GM20431 (cell line): ENCODE measurements at regions not wholly inside any gene's neighbourhood (a gene's known extent, or its start where the extent isn't known, plus 50 kb on each side); places are given as distances from the start of the nearest gene placed in this dataset.
"Not testable (repeated sequence)": the region's sequence is repeated elsewhere in the genome, so short reads cannot be mapped to it uniquely, and the experiment has no call there.

Experiments used
- in situ Hi-C: fragments of 300-500 bp; cut with MseI, MboI; formaldehyde crosslinking; loops from one replicate; pipeline ENCODE4 v1.15.0; 2020; ENCODE audit warnings: low sequenced_read_pairs; ENCODE audit not compliant: unreplicated experiment

DNA sequence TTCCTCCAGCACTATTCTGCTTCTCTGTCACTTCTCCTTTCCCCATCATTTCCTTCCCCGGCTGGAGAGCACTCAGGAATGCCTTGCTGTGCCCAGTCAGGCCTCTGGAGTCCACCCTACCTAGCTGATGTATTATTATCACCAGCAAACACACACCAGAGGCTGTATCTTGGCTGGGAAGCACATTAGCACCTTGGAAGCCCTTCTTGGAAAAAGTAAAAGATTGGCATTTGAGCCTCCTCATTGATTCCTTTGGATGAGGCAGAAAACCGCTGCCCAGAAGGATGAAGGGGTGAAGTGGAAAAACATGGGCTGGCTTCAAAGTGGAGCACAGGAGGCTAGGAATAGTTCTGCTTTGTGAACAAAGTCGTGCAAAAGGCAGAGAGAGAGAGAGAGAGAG, 244.3 kb downstream of the RPLP1 start:
- in situ Hi-C loops, result no loop called here

DNA sequence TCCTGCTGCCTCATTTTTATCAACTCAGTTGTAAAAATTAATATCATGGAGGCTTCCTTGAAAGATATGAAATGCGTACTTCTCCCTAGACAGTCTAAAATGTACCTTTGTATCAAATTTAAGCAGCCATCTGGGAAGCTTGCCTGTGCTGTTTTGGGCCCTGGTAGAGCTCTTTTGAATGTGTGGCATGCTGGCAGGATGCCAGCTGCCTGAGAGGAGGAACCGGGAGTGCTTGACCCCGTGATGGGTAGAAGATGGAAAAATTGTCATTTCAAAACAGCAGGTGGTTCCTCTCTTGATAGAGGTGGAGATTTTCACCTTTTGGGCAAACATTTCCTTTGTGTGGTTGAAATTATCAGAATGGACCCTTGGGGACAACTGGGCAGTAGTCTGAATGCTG, 245.3 kb downstream of the RPLP1 start:
- in situ Hi-C loops, result no loop called here

DNA sequence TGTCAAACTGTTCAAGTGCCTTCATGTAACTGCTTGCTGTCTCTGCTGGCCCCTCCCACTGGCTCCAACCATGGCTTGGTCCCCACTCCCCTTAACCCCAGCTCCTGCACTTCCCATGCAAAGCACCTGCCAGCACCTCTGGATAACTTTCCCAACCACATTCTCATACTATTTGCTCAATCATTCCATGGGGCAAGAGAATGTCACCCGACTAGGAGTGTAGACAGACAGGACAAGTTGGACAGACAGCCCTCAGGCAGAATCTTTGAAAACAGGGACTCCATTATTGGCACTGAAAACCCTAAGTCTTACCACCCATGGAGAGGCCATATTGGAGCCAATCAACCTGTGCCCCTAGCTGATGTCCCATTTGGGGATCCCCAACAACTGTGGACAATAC, 246.5 kb downstream of the RPLP1 start:
- in situ Hi-C loops, result no loop called here

DNA sequence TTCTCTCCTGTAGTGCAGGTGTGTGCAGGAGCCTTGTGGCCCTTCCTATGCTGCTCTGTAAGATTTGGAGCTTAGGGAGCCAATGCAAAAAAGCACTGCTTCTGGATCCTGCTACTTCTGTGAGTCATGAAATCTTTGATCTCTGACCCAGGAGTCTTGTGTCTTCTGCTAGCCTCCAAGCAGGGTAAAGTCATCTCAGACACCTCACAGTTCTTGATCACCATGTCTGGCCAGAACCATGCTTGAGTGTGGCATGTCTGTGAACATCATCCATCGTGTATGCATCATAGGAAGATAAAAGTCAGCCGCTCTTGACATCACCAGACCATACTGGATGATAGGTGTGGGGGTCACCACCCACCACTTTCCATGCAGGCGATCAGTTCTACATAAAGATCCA, 247.8 kb downstream of the RPLP1 start:
- in situ Hi-C loops, result no loop called here

DNA sequence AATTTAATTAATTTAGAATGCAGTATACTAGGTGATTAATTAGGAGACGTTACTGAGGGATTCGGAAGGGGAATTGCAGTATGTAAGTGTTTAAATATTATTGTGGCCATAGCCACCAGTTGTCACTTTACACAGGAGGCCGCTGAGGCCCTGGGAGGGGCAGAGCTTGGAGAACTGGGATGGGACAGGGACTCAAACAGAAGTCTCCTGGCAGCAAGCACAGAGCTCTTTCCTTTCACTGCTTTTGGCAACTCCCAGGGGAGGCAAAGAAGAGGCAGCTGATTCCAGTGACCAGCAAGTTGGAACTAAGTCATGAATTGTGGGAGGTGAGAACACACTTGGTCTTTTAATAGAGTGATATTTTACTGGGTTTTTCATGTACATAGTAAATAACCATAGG, 248.6 kb downstream of the RPLP1 start:
- in situ Hi-C loops, result no loop called here

DNA sequence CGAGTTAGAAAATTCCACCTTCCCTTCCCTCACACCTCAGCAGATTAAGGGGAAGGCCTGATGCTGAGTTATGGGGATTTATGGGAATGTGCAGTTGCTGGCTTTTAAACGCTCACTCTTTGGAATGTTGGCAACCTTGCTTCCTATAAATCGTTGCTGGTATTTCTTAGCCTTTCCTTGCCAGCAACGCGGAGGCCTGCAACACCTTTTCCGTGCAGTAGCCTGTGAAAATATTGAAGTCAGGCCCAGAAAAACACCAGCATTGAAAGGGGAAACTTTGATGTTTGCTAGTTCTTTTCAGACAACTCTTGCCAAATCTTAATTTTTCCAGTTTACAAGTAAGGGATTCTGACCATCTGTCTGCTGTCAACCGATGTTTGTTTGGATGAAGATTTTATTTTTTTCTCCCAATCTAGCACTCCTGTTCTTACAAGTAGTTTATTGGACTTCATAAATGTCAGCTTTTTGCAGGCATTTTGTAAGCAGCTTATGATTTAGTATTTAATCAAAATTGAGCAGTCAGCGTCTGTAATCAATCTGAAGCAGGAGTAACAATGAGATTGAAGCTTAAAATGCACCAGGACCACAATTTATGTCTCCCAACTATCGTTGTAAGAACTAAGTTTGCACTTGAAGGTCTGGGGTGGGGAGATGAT, 251.0 kb downstream of the RPLP1 start:
- in situ Hi-C loops, result no loop called here

DNA sequence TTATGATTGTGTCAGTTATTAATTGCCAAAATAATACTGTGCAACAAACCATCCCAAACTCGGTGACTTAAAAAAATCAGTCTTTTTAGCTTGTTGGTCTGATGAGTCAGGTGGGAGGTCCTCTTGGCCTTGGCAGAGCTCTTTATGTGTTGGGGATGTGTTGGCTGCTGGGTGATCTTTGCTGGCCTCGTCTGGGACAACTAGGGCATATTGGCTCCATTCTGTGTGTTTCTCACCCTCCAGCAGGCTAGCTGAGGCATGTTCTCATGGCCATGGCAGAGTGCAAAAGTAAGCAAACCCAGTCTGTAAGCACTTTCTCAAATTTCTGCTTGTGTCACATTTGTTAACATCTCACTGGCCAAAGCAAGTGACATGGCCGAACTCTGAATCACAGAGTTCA, 251.6 kb downstream of the RPLP1 start:
- in situ Hi-C loops, result no loop called here

DNA sequence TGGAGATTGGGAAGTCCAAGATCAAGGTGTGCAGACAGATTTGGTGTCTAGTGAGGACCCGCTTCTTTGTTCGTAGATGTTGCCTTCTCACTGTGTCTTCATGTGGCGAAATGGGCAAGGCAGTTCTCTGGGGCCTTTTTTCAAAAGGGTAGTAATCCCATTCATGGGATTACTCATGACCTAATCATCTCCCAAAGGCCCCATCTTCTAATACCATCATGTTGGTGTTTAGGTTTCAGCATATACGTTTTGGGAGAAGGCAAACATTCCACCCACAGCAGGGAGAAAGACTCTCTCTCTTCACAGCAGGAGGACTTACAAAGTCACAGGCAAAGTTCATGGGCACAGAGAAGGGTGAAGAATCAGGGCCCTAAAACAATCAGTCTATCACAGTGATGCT, 252.1 kb downstream of the RPLP1 start:
- in situ Hi-C loops, result no loop called here

DNA sequence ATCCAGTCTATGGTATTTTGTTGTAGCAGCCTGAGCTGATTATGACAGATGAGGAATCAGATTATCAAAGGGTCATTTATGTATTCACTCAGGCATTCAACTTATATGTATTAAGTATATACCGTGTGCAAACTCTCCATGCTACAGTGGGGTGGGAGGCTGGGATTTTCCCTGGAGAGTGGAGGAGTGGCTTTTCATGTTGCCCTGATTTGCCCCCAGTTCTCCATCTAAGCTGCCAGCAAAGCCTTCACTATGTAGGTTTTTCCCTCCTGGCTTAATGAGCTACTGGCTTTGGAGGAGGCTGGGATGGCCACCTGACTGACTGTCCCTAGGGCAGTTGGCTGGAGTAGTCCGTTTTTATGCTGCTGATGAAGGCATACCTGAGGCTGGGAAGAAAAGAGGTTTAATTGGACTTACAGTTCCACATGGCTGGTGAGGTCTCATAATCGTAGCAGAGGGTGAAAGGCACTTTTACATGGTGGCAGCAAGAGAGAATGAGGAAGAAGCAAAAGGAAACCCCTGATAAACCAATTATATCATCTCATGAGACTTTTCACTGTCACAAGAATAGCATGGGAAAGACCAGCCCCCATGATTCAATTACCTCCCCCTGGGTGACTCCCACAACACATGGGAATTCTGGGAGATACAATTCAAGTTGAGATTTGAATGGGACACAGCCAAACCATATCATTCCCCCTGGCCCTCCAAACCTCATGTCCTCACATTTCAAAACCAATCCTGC, 253.9 kb downstream of the RPLP1 start:
- in situ Hi-C loops, result no loop called here

DNA sequence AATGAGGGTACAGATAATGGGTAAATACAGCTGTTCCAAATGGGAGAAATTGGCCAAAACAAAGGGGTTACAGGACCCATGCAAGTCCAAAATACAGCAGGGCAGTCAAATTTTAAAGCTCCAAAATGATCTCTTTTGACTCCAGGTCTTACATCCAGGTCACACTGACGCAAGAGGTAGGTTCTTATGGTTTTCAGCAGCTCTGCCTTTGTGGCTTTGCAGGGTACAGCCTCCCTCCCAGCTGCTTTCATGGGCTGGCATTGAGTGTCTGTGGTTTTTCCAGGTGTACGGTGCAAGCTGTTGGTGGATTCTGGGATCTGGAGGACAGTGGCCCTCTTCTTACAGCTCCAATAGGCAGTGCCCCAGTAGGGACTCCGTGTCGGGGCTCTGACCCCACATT, 254.6 kb downstream of the RPLP1 start:
- in situ Hi-C loops, result not testable (repeated sequence)

DNA sequence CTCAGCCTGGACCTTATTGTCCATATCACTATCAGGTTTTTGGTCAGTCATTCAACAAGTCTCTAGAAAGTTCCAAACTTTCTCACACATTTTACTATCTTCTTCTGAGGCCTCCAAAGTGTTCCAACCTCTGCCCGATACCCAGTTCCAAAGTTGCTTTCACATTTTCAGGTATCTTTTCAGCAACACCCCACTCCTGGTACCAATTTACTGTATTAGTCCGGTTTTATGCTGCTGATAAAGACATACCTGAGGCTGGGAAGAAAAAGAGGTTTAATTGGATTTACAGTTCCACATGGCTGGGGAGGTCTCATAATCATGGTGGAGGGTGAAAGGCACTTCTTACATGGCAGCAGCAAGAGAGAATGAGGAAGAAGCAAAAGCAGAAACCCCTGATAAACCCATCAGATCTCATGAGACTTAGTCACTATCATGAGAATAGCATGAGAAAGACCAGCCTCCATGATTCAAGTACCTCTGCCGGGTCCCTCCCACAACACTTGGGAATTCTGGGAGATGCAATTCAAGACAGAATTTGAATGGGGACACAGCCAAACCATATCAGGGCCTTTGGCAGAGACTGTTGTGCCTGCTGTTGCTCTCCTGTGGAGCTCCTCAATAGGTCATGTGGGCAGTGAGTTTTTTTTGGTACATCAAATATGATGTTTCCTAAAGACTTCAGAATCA, 256.0 kb downstream of the RPLP1 start:
- in situ Hi-C loops, result not testable (repeated sequence)

DNA sequence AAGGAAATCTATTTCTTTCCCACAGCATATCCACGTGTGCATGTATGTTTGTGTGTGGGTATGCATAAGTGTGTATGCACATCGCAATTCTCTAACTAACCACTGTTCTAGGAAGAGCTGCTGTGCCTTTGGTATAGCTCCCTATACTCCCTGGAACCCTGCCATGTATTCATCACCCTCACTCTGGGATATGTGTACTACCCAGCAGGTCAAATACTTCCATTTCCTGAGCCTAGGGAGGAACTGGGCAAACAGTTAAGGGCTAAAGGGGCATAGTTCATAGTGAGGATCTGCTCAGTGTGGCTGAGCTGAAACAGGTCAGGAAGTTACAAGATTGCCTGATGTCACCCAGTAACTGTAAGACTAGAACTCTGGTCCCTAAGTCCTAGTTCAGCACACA, 260.4 kb downstream of the RPLP1 start:
- in situ Hi-C loops, result no loop called here

DNA sequence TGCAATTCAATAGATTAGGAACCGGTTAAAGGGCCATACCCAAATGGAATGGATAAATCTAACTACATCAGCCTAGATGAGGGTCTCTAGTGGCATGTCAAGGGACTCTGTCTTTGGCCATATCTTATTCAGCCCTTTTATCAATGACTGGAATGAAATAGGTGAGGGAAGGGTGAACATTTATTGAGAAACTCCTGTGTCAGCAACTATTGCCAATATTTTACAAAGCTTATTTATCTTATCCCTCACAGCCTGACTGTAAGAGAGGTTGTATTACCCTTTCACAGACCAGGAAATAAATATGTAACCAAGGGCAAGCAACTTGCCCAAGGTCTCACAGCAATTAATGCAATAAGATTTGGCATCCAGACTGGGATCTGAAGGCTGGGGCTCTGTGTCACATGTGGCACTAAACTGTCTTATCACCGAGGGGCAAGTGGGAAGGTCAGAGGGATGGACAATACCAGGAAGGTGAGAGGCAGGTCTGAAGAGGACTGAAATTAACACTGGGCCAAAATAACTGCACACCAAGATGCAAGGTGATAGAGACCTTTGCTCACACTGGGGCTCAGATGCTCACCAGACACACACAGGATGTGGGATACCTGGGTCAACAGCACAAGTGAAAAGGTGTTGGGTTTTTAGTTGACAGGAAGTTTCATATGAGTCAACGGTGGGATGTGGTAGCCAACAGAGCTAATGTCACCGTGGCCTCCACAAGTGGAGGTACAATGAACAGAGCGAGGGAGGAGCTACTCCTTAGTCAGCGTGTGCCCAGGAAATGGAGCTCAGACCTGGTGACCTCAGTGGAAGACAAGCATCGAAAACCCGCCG, 261.3 kb downstream of the RPLP1 start:
- in situ Hi-C loops, result no loop called here

DNA sequence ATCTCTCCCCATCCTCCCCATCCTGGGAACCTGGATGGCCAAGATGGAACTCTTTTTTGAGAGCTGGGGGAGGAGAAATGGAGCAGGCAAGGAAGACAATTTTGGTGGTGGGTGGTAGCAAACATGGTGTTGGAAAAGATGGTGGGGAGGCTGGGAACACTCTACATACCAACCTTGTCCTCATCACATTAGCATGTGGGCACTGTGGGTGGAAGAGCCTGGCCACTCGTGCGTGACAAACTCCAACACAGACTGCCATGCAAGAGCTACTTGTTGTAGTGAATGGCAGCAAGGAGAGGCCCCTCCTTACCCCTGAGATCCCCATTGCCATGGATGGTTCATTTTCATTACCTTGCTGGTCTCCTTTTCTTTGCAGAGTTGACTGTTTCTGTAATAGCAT, 262.6 kb downstream of the RPLP1 start:
- in situ Hi-C loops, result no loop called here

DNA sequence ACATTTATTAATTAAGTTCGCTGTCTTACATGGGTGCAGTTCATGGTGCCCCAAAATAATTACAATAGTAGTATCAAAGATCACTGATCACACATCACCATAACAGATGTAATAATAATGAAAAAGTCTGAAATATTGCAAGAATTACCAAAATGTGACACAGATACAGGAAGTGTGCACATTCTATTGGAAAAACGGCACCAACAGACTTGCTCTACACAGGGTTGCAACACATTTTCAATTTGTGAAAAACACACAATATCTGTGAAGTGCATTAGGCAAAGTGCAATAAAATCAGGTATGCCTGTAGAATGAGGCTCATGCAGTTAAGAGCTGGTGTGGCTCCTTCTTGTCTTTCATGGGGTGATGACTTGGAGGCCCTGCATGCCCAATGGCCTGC, 265.8 kb downstream of the RPLP1 start:
- in situ Hi-C loops, result no loop called here

DNA sequence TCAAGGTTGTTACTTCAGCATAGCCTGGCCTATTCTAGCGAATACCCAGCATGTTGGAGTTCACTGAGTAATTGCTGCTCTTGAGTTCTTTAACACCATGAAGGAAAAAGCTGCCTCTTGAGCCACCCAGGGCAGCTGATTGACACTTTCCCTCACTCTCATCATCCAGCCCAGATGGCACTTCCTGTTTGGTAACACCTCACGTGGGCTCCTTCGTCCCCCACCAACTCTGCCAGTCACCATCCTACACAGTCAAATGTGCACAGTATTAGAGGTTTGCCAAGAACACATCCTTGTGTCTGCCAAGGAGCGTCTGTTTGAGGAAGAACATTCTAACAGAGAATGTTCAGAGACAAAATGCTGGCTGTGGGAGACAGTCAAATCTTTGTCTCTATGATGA, 266.3 kb downstream of the RPLP1 start:
- in situ Hi-C loops, result no loop called here

DNA sequence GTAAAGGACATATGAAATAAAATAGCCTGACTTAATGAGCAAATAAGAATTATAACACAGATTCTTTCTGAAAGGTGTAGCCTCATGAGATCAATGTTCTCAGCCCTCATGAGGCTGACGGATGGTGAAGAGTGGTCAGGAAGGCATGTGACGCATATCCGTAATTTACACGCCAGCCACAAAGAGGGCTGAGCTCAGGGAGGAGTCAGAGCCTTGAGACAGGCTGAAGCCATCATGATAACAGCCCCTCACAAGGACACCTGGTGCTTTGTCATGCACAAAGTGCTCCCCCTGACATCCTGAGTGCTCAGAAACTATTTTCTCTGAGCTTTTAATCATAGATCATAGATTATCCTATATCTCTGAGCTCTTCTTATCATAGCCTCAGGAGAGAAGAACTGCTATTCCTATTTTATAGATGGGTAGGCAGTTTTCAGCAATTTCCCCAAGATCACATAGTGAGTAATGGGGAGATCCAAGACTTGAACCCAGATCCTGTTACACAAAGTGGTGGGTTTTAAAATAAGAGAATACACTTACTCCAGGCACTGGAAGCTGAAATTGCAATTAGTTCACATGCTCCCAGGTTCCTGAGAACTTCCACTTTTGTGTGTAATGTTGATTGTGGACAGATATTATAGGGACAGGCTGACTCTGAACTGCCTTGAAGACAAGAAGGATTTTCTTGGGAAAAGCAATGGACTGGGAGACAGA, 267.1 kb downstream of the RPLP1 start:
- in situ Hi-C loops, result no loop called here

DNA sequence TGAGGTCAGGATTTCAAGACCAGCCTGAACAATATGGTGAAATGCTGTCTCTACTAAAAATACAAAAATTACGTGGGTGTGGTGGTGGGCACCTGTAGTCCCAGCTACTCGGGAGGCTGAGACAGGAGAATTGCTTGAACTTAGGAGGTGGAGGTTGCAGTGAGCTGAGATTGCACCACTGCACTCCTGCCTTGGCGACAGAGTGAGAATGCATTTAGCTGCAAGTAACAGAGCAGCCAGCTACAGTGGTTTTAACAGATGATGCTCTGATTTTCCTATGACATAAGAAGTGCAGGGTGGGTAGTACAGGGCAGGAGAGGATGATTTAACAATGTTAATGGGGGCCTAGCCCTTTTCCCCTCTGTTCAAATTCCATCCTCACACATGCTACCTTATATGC, 267.9 kb downstream of the RPLP1 start:
- in situ Hi-C loops, result no loop called here

DNA sequence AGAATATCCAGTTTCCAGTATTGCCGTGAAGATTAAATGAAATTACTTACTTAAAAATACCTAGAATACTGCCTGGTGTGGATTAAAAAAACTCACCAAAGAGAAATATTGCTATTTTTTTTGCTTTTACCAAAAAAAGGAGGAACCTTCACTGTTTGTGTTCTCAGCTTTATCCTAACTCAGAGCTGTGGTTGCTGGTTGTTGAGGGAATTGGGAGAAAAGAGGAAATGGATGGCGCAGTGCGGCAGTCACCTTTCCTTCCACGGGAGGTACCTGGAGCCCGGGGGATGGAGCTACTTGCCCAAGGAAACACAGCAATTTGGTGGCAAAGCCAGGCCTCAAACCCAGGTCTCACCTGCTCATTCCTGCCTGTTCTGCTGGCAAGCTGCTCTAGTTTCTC, 270.3 kb downstream of the RPLP1 start:
- in situ Hi-C loops, result no loop called here
